ENCODE measurements at regions not wholly inside any gene's neighbourhood (a gene's known extent, or its start where the extent isn't known, plus 50 kb on each side); places are given as distances from the start of the nearest gene placed in this dataset.

DNA sequence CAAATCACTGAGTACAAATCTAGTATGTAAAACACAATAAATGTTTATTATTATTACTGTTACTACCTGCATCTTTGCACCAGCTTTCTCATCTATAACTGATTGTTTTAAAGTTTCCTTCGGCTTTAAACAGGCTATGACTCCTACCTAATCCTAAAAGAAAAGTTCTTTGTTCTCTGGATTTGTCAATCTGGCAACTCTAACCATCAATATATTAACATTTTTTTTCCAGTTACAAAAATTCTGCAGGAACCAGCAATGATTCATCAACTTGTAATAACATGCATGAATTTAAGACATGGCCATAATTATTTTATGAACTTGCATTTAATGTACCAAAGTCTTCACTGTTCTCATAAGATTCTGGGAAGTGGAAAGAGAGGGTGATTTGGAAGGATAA, 228.5 kb downstream of the PIK3R1 start:
- no peak overlapping the region for H3K4me3 ChIP-seq (ENCODE audit: low read depth, low read length, poor library complexity, severe bottlenecking)
- no peak overlapping the region for H2AFZ ChIP-seq (ENCODE audit: low read length)
- H3K9me3 ChIP-seq (ENCODE audit: low read length): no peaks in the 10 kb centered on the region
- no peaks in the 10 kb centered on the region for H4K20me1 ChIP-seq (ENCODE audit: insufficient read depth, low read length)
- DNase-seq (ENCODE audit: low spot score): no peak
- no peaks in the 10 kb centered on the region for H3K4me1 ChIP-seq (ENCODE audit: insufficient read depth, low read length, poor library complexity, severe bottlenecking)
- TF ChIP-seq EZH2phosphoT487 (IDR thresholded peaks at IDR 0.05; ENCODE audit: borderline replicate concordance, low read depth, low read length): no peak
- no peak for TF ChIP-seq CTCF (conservative IDR thresholded peaks at IDR 0.05; ENCODE audit: low read length)
- no peak overlapping the region for H3K27ac ChIP-seq (ENCODE audit: low read depth, low read length, poor library complexity, severe bottlenecking)
- H3K4me2 ChIP-seq (ENCODE audit: low read length): no peak overlapping the region
- H3K79me2 ChIP-seq (ENCODE audit: insufficient read depth, low read depth, low read length): no peaks in the 10 kb centered on the region
- no peaks in the 10 kb centered on the region for H3K36me3 ChIP-seq (ENCODE audit: insufficient read depth, low read length)
- no peaks in the 10 kb centered on the region for H3K9me2 ChIP-seq (ENCODE audit: insufficient read depth, low read length)
- intact Hi-C loops (cut with micrococcal nuclease; ENCODE audit: unreplicated experiment): no loop called here
- ChIA-PET CTCF (ENCODE audit: unreplicated experiment) (no interaction called here), POLR2A (no interaction called here)
- BruUV-seq (replicated peaks): no TSS peak

- POLR2A ChIA-PET: no interaction called here
- TF ChIP-seq CTCF (conservative IDR thresholded peaks at IDR 0.05; ENCODE audit: low read length): no peak
- Histone ChIP-seq H3K36me3 (ENCODE audit: insufficient read depth, low read length) (no peaks in the 10 kb centered on the region), H3K9me2 (ENCODE audit: insufficient read depth, low read length) (no peaks in the 10 kb centered on the region), H3K27ac (ENCODE audit: low read depth, low read length, poor library complexity, severe bottlenecking) (no peak overlapping the region), H3K4me1 (ENCODE audit: insufficient read depth, low read length, poor library complexity, severe bottlenecking) (no peaks in the 10 kb centered on the region), H2AFZ (ENCODE audit: low read length) (no peak overlapping the region), H3K4me2 (ENCODE audit: low read length) (no peak overlapping the region), H3K79me2 (ENCODE audit: insufficient read depth, low read depth, low read length) (no peaks in the 10 kb centered on the region), H4K20me1 (ENCODE audit: insufficient read depth, low read length) (no peaks in the 10 kb centered on the region), H3K4me3 (ENCODE audit: low read depth, low read length, poor library complexity, severe bottlenecking) (no peak overlapping the region), H3K9me3 (ENCODE audit: low read length) (no peaks in the 10 kb centered on the region)
- BruUV-seq (replicated peaks): no TSS peak
- CTCF ChIA-PET (ENCODE audit: unreplicated experiment): no interaction called here
- no peak for DNase-seq (ENCODE audit: low spot score)
- intact Hi-C loops (cut with micrococcal nuclease; ENCODE audit: unreplicated experiment): no loop called here
Measured at GRCh38 chr5:68444833-68445232, 229.3 kb downstream of the PIK3R1 start.

DNA sequence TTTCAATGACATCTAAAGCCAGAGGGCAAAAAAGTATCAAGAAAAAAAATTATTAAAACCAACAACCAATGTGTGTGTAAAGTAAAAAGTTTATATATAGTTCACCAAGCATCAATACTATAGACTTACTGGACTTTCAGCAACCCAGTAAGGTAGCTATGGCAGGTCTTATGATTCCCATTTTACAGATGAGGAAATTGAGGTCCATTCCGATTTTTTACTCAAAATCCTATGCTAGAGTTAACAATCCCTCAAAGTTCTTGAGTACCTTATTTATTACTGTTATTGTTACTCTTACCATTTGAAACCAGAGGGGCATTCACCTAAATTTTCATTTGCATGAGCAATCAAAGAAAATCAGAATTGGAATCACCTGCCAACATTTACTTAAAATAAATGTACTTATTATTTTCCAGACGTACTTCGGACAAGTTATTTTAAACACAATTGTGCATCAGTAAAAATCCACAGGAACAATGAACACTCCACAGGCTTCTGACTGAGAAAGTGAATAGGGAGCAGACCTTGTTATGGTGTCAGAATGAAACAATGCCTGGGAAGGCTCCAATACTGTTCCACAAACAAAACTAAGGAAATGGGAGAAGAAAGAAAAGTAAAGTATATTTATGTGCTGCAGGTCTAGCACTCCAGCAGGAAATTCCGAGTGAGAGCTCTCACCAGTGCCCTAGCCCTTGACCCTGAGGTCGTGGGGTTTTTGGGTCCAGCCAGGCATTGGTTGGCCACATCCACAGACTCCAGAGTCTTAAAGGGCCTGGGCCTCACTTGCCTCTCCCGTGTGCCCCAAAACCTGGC, 229.9 kb downstream of the PIK3R1 start:
- no TSS peak for BruUV-seq (replicated peaks)
- ChIA-PET CTCF (ENCODE audit: unreplicated experiment) (no interaction called here), POLR2A (no interaction called here)
- intact Hi-C loops (cut with micrococcal nuclease; ENCODE audit: unreplicated experiment): no loop called here
- H3K9me2 ChIP-seq (ENCODE audit: insufficient read depth, low read length): no peaks in the 10 kb centered on the region
- no peaks in the 10 kb centered on the region for H3K4me1 ChIP-seq (ENCODE audit: insufficient read depth, low read length, poor library complexity, severe bottlenecking)
- H3K4me3 ChIP-seq (ENCODE audit: low read depth, low read length, poor library complexity, severe bottlenecking): no peak overlapping the region
- H3K9me3 ChIP-seq (ENCODE audit: low read length): no peaks in the 10 kb centered on the region
- no peaks in the 10 kb centered on the region for H3K36me3 ChIP-seq (ENCODE audit: insufficient read depth, low read length)
- no peak overlapping the region for H3K4me2 ChIP-seq (ENCODE audit: low read length)
- no peaks in the 10 kb centered on the region for H3K79me2 ChIP-seq (ENCODE audit: insufficient read depth, low read depth, low read length)
- no peaks in the 10 kb centered on the region for H4K20me1 ChIP-seq (ENCODE audit: insufficient read depth, low read length)
- no peak overlapping the region for H2AFZ ChIP-seq (ENCODE audit: low read length)
- DNase-seq (ENCODE audit: low spot score): no peak
- TF ChIP-seq EZH2phosphoT487 (IDR thresholded peaks at IDR 0.05; ENCODE audit: borderline replicate concordance, low read depth, low read length): no peak
- no peak for TF ChIP-seq CTCF (conservative IDR thresholded peaks at IDR 0.05; ENCODE audit: low read length)
- H3K27ac ChIP-seq (ENCODE audit: low read depth, low read length, poor library complexity, severe bottlenecking): no peak overlapping the region
